ENCODE measurements at regions not wholly inside any gene's neighbourhood (a gene's known extent, or its start where the extent isn't known, plus 50 kb on each side); places are given as distances from the start of the nearest gene placed in this dataset.
A peak's percentile ranks its signal among the peaks of the same experiment; 100 is the strongest.

DNA sequence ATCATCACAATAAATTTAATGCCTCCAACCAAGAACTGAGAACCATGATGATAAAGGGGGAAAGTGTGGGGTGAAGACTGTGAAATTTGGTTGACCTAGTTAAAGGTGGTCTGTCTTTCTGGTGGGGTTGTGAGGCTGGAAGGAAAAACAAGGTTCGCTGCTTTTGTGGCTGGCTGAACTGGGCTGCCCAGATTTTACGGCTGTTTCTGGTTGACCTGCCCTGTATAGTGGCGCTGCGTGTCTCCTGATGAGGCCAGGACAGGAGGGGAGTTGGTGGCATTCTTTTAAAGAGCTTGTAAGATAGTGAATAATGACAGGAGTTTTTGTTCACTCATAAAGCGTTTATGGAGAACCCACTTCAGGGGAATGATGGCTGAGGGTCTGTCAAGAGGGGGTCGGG is 101.8 kb downstream of the CYP26A1 start:
- ChIA-PET CTCF (interaction anchor here (0.6 kb wide), 1 partner anchor 1240 kb away, joined by 3 read pairs; no protein-coding TSS in a partner anchor), POLR2A (no interaction called here)
- Histone ChIP-seq H3K4me3 (ENCODE audit: low read depth, low read length) (no peak overlapping the region), H3K36me3 (ENCODE audit: control insufficient read depth, insufficient read depth, low read length) (no peaks in the 10 kb centered on the region), H3K27me3 (ENCODE audit: control insufficient read depth, insufficient read depth, low read length) (no peaks in the 10 kb centered on the region)
- TF ChIP-seq, protein P1, sequence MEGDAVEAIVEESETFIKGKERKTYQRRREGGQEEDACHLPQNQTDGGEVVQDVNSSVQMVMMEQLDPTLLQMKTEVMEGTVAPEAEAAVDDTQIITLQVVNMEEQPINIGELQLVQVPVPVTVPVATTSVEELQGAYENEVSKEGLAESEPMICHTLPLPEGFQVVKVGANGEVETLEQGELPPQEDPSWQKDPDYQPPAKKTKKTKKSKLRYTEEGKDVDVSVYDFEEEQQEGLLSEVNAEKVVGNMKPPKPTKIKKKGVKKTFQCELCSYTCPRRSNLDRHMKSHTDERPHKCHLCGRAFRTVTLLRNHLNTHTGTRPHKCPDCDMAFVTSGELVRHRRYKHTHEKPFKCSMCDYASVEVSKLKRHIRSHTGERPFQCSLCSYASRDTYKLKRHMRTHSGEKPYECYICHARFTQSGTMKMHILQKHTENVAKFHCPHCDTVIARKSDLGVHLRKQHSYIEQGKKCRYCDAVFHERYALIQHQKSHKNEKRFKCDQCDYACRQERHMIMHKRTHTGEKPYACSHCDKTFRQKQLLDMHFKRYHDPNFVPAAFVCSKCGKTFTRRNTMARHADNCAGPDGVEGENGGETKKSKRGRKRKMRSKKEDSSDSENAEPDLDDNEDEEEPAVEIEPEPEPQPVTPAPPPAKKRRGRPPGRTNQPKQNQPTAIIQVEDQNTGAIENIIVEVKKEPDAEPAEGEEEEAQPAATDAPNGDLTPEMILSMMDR (IDR thresholded peaks at IDR 0.05; ENCODE audit: insufficient read depth, low read depth, low read length) = no peak
- DNase-seq (ENCODE audit: low read depth) = no peak

DNA sequence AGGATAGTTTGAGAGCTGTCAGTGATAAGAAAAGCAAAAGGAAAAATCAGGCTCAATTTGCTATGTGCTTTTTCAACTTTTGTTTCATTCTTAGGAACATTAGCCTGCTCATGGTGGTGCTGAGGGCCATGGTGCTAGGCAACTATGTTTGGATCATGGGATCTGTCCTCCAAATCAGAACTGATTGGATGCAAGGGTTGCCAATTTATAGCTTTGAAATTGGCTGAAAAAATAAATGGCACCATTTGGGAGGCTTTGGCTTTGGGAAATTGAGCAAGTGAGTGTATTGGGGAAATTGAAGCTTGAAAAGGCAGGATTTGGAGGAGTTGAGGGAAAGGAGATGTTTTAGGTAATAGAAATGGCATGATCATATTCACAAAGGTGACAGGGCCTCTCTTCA is 103.8 kb downstream of the CYP26A1 start:
- Histone ChIP-seq H3K4me3 (ENCODE audit: low read depth, low read length) (no peak overlapping the region), H3K36me3 (ENCODE audit: control insufficient read depth, insufficient read depth, low read length) (no peaks in the 10 kb centered on the region), H3K27me3 (ENCODE audit: control insufficient read depth, insufficient read depth, low read length) (no peaks in the 10 kb centered on the region)
- TF ChIP-seq, protein P1 (IDR thresholded peaks at IDR 0.05; ENCODE audit: insufficient read depth, low read depth, low read length) = no peak
- ChIA-PET POLR2A (no interaction called here), CTCF (interaction anchor here (0.9 kb wide), 1 partner anchor 15 kb away, joined by 3 read pairs; no protein-coding TSS in a partner anchor)
- no peak for DNase-seq (ENCODE audit: low read depth)

DNA sequence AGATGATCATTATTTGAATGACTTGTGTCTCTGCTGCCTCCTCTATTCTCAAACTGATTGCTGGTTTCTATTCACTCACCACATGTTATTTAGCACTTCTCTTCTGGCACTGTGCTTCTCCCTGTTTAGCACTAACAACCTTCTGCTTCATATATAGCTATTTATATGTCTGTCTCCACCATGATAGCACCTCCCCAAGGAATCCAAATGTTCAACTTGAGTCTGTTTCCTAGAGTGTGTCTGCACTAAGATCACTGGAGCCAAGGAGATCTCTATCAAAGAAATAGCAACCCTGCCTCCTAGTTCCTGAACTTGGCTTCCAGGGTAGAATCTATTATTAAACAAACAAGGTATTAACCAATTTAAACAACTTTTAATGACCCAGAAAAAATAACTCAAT is 104.5 kb downstream of the CYP26A1 start:
- CTCF ChIA-PET = interaction anchor here (0.9 kb wide), 1 partner anchor 14 kb away, joined by 3 read pairs; no protein-coding TSS in a partner anchor
- POLR2A ChIA-PET = no interaction called here

DNA sequence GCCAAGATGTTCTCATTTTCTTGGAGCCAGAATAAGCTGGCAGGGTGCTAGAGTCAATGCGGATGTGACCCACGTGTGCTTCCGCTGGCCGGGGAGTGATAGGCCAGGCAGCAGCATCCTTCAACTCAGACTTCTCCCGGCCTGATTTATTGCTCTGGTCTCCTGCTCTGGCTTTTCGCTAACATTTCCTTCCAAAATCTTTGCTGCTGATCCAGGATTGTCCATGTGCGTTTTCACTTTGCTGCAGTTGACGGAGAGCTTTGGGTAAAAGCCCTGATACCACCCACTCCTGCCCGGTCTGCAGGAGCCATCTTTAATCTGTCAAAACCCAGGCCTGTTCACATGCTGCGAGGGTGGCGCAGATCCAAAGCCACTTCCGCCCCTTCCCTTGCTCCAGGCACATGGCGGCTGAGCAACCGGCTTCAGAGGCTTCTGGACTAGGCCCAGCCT is 106.8 kb downstream of the CYP26A1 start:
- no peak overlapping the region for H3K4me3 ChIP-seq (ENCODE audit: low read depth, low read length)
- TF ChIP-seq, protein P1 (IDR thresholded peaks at IDR 0.05; ENCODE audit: insufficient read depth, low read depth, low read length) = no peak
- no peaks in the 10 kb centered on the region; the same call in 1 of the 2 replicates for H3K27me3 ChIP-seq (ENCODE audit: control insufficient read depth, insufficient read depth, low read length)
- CTCF ChIA-PET = interaction anchor here (1.6 kb wide), 1 partner anchor 88 kb away, joined by 3 read pairs; no protein-coding TSS in a partner anchor
- POLR2A ChIA-PET = no interaction called here
- DNase-seq (ENCODE audit: low read depth) = peak; percentile 35
- no peaks in the 10 kb centered on the region for H3K36me3 ChIP-seq (ENCODE audit: control insufficient read depth, insufficient read depth, low read length)

More for the DNA sequence above, 104.5 kb downstream of the CYP26A1 start:
- Histone ChIP-seq H3K36me3 (ENCODE audit: control insufficient read depth, insufficient read depth, low read length) (no peaks in the 10 kb centered on the region), H3K27me3 (ENCODE audit: control insufficient read depth, insufficient read depth, low read length) (no peaks in the 10 kb centered on the region), H3K4me3 (ENCODE audit: low read depth, low read length) (no peak overlapping the region)
- DNase-seq (ENCODE audit: low read depth) = no peak
- TF ChIP-seq, protein P1 (IDR thresholded peaks at IDR 0.05; ENCODE audit: insufficient read depth, low read depth, low read length) = no peak

DNA sequence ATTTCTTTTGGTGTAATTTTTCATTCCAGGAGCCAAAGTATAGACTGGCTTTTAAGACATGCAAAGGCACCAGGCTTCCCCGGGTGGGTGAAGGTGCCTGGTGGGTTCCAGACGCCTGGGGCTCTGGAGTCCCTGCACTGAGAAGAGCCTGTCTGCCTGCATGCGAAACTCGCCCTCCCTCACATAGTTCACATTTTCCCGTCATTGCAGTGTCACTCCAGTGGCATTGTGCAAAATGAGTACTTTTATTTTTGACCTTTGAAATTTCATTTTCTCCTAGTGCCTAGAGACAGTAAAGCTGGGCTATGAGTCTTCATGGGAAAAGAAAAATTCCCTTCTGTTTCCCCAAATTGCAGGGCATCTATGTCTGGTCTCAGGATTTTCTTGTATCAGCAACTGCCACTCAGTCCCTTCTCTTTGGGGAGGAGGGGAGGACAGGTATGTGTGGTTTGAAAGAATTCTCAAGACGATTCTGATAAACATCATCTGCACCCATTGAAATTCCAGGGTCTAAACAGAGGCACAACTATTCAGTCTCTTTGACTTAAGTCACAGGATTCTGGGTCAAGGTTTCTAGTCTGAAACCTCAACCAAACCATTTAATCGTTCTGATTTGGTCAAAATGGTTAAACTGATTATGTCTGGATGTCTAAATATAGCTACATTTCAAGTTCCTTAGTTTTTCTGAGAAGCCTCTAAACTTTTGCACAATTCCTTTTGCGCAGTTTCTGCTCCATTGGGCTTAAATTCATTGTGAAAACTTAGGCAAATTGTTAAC is 107.8 kb downstream of the CYP26A1 start:
- H3K27me3 ChIP-seq (ENCODE audit: control insufficient read depth, insufficient read depth, low read length) = no peaks in the 10 kb centered on the region; the same call in 1 of the 2 replicates
- ChIA-PET CTCF (no interaction called here), POLR2A (no interaction called here)
- no peaks in the 10 kb centered on the region for H3K36me3 ChIP-seq (ENCODE audit: control insufficient read depth, insufficient read depth, low read length)
- TF ChIP-seq, protein P1 (IDR thresholded peaks at IDR 0.05; ENCODE audit: insufficient read depth, low read depth, low read length) = no peak
- DNase-seq (ENCODE audit: low read depth) = no peak
- no peak overlapping the region for H3K4me3 ChIP-seq (ENCODE audit: low read depth, low read length)

Data from BJ (cell line).